Astrocyte (in vitro differentiated cells and primary cell): ENCODE measurements at regions not wholly inside any gene's neighbourhood (a gene's known extent, or its start where the extent isn't known, plus 50 kb on each side); places are given as distances from the start of the nearest gene placed in this dataset.

Source experiments
- EZH2 ChIP-seq: IDR thresholded peaks from 2 replicates; pipeline ENCODE4 v1.6.1; 2012; ENCODE audit warnings: mild to moderate bottlenecking, low read length, inconsistent platforms; ENCODE audit not compliant: insufficient read depth
- TF ChIP-seq, protein P1 (sequence below): IDR thresholded peaks from 2 replicates; pipeline ENCODE4 v1.5.1; 2011; ENCODE audit warnings: low read depth, mild to moderate bottlenecking, inconsistent platforms, low read length, moderate library complexity; ENCODE audit not compliant: insufficient read depth

DNA sequence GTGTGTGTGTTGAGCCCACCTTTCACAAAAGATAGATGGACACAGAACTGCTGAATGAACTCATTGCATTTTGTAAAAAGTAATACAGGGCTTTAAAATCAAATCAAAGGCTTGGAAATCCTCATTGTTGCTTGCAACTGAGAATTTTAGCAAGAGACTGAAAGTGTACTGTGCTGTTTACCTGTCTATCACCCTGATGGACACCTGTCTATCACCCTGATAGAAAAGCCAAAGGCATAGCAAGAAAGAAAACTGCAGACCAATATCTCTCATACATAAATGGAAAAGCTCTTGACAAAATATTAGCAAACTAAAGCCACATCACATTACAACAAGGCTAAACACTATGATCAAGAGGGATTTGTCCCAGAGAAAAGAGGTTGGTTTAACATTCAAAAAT lies 107.5 kb upstream of the TMEM18 start:
- TF ChIP-seq, protein P1, sequence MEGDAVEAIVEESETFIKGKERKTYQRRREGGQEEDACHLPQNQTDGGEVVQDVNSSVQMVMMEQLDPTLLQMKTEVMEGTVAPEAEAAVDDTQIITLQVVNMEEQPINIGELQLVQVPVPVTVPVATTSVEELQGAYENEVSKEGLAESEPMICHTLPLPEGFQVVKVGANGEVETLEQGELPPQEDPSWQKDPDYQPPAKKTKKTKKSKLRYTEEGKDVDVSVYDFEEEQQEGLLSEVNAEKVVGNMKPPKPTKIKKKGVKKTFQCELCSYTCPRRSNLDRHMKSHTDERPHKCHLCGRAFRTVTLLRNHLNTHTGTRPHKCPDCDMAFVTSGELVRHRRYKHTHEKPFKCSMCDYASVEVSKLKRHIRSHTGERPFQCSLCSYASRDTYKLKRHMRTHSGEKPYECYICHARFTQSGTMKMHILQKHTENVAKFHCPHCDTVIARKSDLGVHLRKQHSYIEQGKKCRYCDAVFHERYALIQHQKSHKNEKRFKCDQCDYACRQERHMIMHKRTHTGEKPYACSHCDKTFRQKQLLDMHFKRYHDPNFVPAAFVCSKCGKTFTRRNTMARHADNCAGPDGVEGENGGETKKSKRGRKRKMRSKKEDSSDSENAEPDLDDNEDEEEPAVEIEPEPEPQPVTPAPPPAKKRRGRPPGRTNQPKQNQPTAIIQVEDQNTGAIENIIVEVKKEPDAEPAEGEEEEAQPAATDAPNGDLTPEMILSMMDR, result no peak
- TF ChIP-seq EZH2, result no peak
